Suprapubic skin (tissue), 4 donors: ENCODE measurements at regions not wholly inside any gene's neighbourhood (a gene's known extent, or its start where the extent isn't known, plus 50 kb on each side); places are given as distances from the start of the nearest gene placed in this dataset.
"Not testable (repeated sequence)": the region's sequence is repeated elsewhere in the genome, so short reads cannot be mapped to it uniquely, and the experiment has no call there.

Experiments
- EP300 ChIP-seq: sonication (generic); formaldehyde crosslinking; IDR thresholded peaks from one replicate; pipeline ENCODE4 v1.6.1; 2017; ENCODE audit warnings: antibody characterized with exemption
- POLR2A ChIP-seq, 2 donors: fragments of 450-650 bp; IDR thresholded peaks; one replicate each; pipeline ENCODE4 v1.6.1; 2017; ENCODE audit warnings: antibody characterized with exemption in 2 of 2, mild to moderate bottlenecking in 2 of 2, moderate library complexity in 2 of 2
- POLR2AphosphoS5 ChIP-seq, 3 donors: sonication (generic); formaldehyde crosslinking; IDR thresholded peaks; one replicate each; pipeline ENCODE4 v1.6.1; 2017; ENCODE audit warnings: antibody characterized with exemption in 3 of 3
- TF ChIP-seq, protein P1 (sequence below), 2 donors: fragments of 200-600 bp in 1 of 2; fragments of 450-650 bp in 1 of 2; sonication (generic) in 1 of 2; IDR thresholded peaks; one replicate each; pipeline ENCODE4 v1.5.1; 2016 to 2019; ENCODE audit warnings: antibody characterized with exemption in 2 of 2, mild to moderate bottlenecking in 1 of 2, moderate library complexity in 1 of 2

DNA sequence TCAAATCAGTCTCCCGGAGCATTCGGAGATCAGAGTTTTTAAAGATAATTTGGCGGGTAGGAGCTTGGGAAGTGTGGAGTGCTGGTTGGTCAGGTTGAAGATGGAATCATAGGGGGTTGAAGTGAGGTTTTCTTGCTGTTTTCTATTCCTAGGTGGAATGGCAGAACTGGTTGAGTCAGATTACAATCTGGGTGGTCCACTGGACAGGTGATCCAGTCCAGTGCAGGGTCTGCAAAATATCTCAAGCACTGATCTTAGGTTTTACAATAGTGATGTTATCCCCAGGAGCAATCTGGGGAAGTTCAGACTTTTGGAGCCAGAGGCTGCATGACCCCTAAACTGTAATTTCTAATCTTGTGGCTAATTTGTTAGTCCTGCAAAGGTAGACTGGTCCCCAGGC, 416.4 kb upstream of the MAGEB16 start:
- TF ChIP-seq, protein P1, sequence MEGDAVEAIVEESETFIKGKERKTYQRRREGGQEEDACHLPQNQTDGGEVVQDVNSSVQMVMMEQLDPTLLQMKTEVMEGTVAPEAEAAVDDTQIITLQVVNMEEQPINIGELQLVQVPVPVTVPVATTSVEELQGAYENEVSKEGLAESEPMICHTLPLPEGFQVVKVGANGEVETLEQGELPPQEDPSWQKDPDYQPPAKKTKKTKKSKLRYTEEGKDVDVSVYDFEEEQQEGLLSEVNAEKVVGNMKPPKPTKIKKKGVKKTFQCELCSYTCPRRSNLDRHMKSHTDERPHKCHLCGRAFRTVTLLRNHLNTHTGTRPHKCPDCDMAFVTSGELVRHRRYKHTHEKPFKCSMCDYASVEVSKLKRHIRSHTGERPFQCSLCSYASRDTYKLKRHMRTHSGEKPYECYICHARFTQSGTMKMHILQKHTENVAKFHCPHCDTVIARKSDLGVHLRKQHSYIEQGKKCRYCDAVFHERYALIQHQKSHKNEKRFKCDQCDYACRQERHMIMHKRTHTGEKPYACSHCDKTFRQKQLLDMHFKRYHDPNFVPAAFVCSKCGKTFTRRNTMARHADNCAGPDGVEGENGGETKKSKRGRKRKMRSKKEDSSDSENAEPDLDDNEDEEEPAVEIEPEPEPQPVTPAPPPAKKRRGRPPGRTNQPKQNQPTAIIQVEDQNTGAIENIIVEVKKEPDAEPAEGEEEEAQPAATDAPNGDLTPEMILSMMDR (IDR thresholded peaks at IDR 0.05), result not testable (repeated sequence)
- TF ChIP-seq POLR2A (IDR thresholded peaks at IDR 0.05); EP300; POLR2AphosphoS5 (IDR thresholded peaks at IDR 0.05): not testable (repeated sequence)
